IMR-90 (cell line): ENCODE measurements at regions not wholly inside any gene's neighbourhood (a gene's known extent, or its start where the extent isn't known, plus 50 kb on each side); places are given as distances from the start of the nearest gene placed in this dataset.

ENCODE experiments used
- ATAC-seq: fragments of 200-7000 bp; cut with Tn5 transposase; 2 replicates; pipeline ENCODE4 v1.9.1; 2020; ENCODE audit warnings: low read depth, mild to moderate bottlenecking, moderate library complexity
- BruUV-seq: library from RNA; stranded (reverse); fragments of 400-500 nt; replicated peaks from 2 replicates; lab custom pipeline; 2021; lab: Mats Ljungman, UMichigan
- CTCF ChIA-PET: fragments of 300-600 bp; formaldehyde crosslinking; extraction: SDS; loops from one replicate; lab custom pipeline; 2021; ENCODE audit warnings: antibody characterized with exemption; lab: Yijun Ruan, JAX
- POLR2A ChIA-PET: fragments of 300-600 bp; sonication (Branson Sonifier 250); formaldehyde crosslinking; loops from one replicate; lab custom pipeline; 2022; ENCODE audit warnings: antibody characterized with exemption; ENCODE audit not compliant: unreplicated experiment; lab: Charles Lee
- DNase-seq: peaks from one replicate; pipeline ENCODE4 v3.0.0; 2013
- H2AFZ ChIP-seq: replicated peaks from 2 replicates; pipeline ENCODE3; 2013; ENCODE audit warnings: low read length, mild to moderate bottlenecking; ENCODE audit not compliant: poor library complexity
- H2AK5ac ChIP-seq: 2 replicates; pipeline ENCODE4 v1.6.1; 2013; ENCODE audit warnings: low read depth, low read length, inconsistent platforms
- H2AK9ac ChIP-seq: replicated peaks from 2 replicates; pipeline ENCODE3; 2013; ENCODE audit warnings: mild to moderate bottlenecking, low read depth, low read length, moderate library complexity; ENCODE audit not compliant: poor library complexity
- H2BK120ac ChIP-seq: 2 replicates; pipeline ENCODE4 v1.6.1; 2013; ENCODE audit warnings: low read depth, low read length, inconsistent platforms
- H2BK15ac ChIP-seq: 3 replicates; pipeline ENCODE4 v1.6.1; 2013; ENCODE audit warnings: low read depth, low read length, inconsistent platforms
- H2BK20ac ChIP-seq: 2 replicates; pipeline ENCODE4 v1.6.1; 2013; ENCODE audit warnings: low read depth, mild to moderate bottlenecking, inconsistent platforms, low read length, moderate library complexity
- H2BK5ac ChIP-seq: 2 replicates; pipeline ENCODE4 v1.6.1; 2013; ENCODE audit warnings: mild to moderate bottlenecking, low read depth, low read length, inconsistent platforms; ENCODE audit not compliant: poor library complexity, severe bottlenecking
- H3K14ac ChIP-seq: replicated peaks from 2 replicates; pipeline ENCODE4 v1.6.1; 2013; ENCODE audit warnings: low read depth, low read length, inconsistent platforms
- H3K18ac ChIP-seq: 2 replicates; pipeline ENCODE4 v1.6.1; 2013; ENCODE audit warnings: low read depth, low read length, control low read depth
- H3K23ac ChIP-seq: 2 replicates; pipeline ENCODE4 v1.6.1; 2013; ENCODE audit warnings: low read depth, low read length, inconsistent platforms
- H3K27ac ChIP-seq: 2 replicates; pipeline ENCODE4 v1.5.1; 2013; ENCODE audit warnings: mild to moderate bottlenecking, control low read depth, low read length; ENCODE audit not compliant: insufficient read depth
- H3K27me3 ChIP-seq: 2 replicates; pipeline ENCODE4 v1.6.1; 2013; ENCODE audit warnings: low read length; ENCODE audit not compliant: control insufficient read depth, insufficient read depth
- H3K36me3 ChIP-seq: 2 replicates; pipeline ENCODE4 v1.6.1; 2013; ENCODE audit warnings: low read length, mixed read lengths; ENCODE audit not compliant: control insufficient read depth, insufficient read depth
- H3K4ac ChIP-seq: 2 replicates; pipeline ENCODE4 v1.6.1; 2013; ENCODE audit warnings: low read depth, low read length, inconsistent platforms
- H3K4me1 ChIP-seq: 2 replicates; pipeline ENCODE4 v1.6.1; 2013; ENCODE audit warnings: low read length, mixed read lengths; ENCODE audit not compliant: control insufficient read depth, insufficient read depth
- H3K4me2 ChIP-seq: 2 replicates; pipeline ENCODE4 v1.6.1; 2013; ENCODE audit warnings: low read depth, mild to moderate bottlenecking, control low read depth, low read length, moderate library complexity
- H3K4me3 ChIP-seq: 2 replicates; pipeline ENCODE4 v1.5.1; 2013; ENCODE audit warnings: low read depth, mild to moderate bottlenecking, control low read depth, low read length, moderate library complexity; ENCODE audit not compliant: insufficient read depth
- H3K56ac ChIP-seq: 2 replicates; pipeline ENCODE4 v1.6.1; 2013; ENCODE audit warnings: low read length, inconsistent platforms; ENCODE audit not compliant: insufficient read depth; ENCODE audit errors: extremely low read depth
- H3K79me1 ChIP-seq, 2 experiments: 2 replicates each; pipeline ENCODE4 v1.6.1; 2013; ENCODE audit warnings: low read length in 2 of 2, inconsistent platforms in 1 of 2, low read depth in 1 of 2
- H3K9ac ChIP-seq: 2 replicates; pipeline ENCODE4 v1.6.1; 2013; ENCODE audit warnings: low read depth, low read length, control low read depth
- H3K9me1 ChIP-seq: 2 replicates; pipeline ENCODE4 v1.6.1; 2013; ENCODE audit warnings: low read length, inconsistent platforms; ENCODE audit not compliant: insufficient read depth
- H3K9me3 ChIP-seq: 2 replicates; pipeline ENCODE4 v1.6.1; 2013; ENCODE audit warnings: low read length; ENCODE audit not compliant: control insufficient read depth, insufficient read depth
- H4K20me1 ChIP-seq: 2 replicates; pipeline ENCODE4 v1.6.1; 2013; ENCODE audit warnings: low read length, inconsistent platforms; ENCODE audit not compliant: insufficient read depth
- H4K5ac ChIP-seq: 2 replicates; pipeline ENCODE4 v1.6.1; 2013; ENCODE audit warnings: mild to moderate bottlenecking, low read depth, low read length, control low read depth
- H4K8ac ChIP-seq, 2 experiments: 2 replicates each; pipeline ENCODE4 v1.6.1; 2013; ENCODE audit warnings: low read depth in 2 of 2, low read length in 2 of 2, control low read depth in 1 of 2, inconsistent platforms in 1 of 2
- H4K91ac ChIP-seq: 2 replicates; pipeline ENCODE4 v1.6.1; 2013; ENCODE audit warnings: low read depth, low read length, inconsistent platforms; ENCODE audit not compliant: insufficient read depth
- CEBPB ChIP-seq: IDR thresholded peaks from 2 replicates; pipeline ENCODE4 v1.6.1; 2012; ENCODE audit warnings: low read depth, low read length, improper control_type of control experiment
- CHD1 ChIP-seq: IDR thresholded peaks from 2 replicates; pipeline ENCODE4 v1.6.1; 2012; ENCODE audit warnings: low read depth, low read length, improper control_type of control experiment
- FOS ChIP-seq: fragments of 150-350 bp; IDR thresholded peaks from 2 replicates; pipeline ENCODE4 v1.6.1; 2016; ENCODE audit warnings: low read depth, low read length
- MAZ ChIP-seq: IDR thresholded peaks from 2 replicates; pipeline ENCODE4 v1.6.1; 2012; ENCODE audit warnings: low read depth, mild to moderate bottlenecking, low read length, improper control_type of control experiment, moderate library complexity, borderline replicate concordance
- MXI1 ChIP-seq: IDR thresholded peaks from 2 replicates; pipeline ENCODE4 v1.6.1; 2012; ENCODE audit warnings: low read depth, mild to moderate bottlenecking, low read length, moderate library complexity, borderline replicate concordance
- NFE2L2 ChIP-seq: fragments of 150-350 bp; IDR thresholded peaks from 2 replicates; pipeline ENCODE4 v1.6.1; 2016; ENCODE audit warnings: low read depth, mild to moderate bottlenecking, low read length
- POLR2A ChIP-seq: IDR thresholded peaks from 2 replicates; pipeline ENCODE4 v1.6.1; 2012; ENCODE audit warnings: mild to moderate bottlenecking, low read depth, low read length
- RAD21 ChIP-seq: IDR thresholded peaks from 2 replicates; pipeline ENCODE4 v1.6.1; 2012; ENCODE audit warnings: low read length, improper control_type of control experiment
- RCOR1 ChIP-seq: IDR thresholded peaks from 2 replicates; pipeline ENCODE4 v1.6.1; 2012; ENCODE audit warnings: mild to moderate bottlenecking, low read length, improper control_type of control experiment; ENCODE audit not compliant: insufficient replicate concordance
- RFX5 ChIP-seq: IDR thresholded peaks from 2 replicates; pipeline ENCODE4 v1.8.0; 2012; ENCODE audit warnings: low read depth, mild to moderate bottlenecking, low read length, moderate library complexity
- SMC3 ChIP-seq: fragments of 150-350 bp; IDR thresholded peaks from 2 replicates; pipeline ENCODE4 v1.6.1; 2016; ENCODE audit warnings: low read depth, mild to moderate bottlenecking, antibody characterized with exemption, low read length, moderate library complexity
- WGBS, 2 experiments: methylation state at CpG; one replicate each; pipeline versions ENCODE4 v1.1.5 to v1.1.7; 2013; ENCODE audit warnings: missing lambda C conversion rate in 2 of 2; ENCODE audit not compliant: insufficient read length in 1 of 2; ENCODE audit errors: extremely low coverage in 2 of 2; 5-methylcytosine and 5-hydroxymethylcytosine counted together
- dilution Hi-C: fragments of 300-500 bp; cut with HindIII; formaldehyde crosslinking; loops from one replicate; pipeline ENCODE4 v1.14.3; 2018; ENCODE audit warnings: low sequenced_read_pairs; ENCODE audit not compliant: unreplicated experiment
- in situ Hi-C: fragments of 300-500 bp; cut with MboI; formaldehyde crosslinking; loops from 3 replicates; pipeline ENCODE4 v1.14.3; 2019; ENCODE audit warnings: low sequenced_read_pairs, inconsistent platforms, mixed read lengths
- intact Hi-C: fragments of 100-400 bp; cut with micrococcal nuclease; formaldehyde crosslinking; loops from 2 replicates; pipeline ENCODE4 v1.10.0; 2022
- TF ChIP-seq, protein P1 (sequence below): conservative IDR thresholded peaks from 2 replicates; pipeline ENCODE4 v1.5.1; 2012; ENCODE audit warnings: mild to moderate bottlenecking, low read depth, low read length, improper control_type of control experiment
- TF ChIP-seq, protein P2 (sequence below): fragments of 150-350 bp; IDR thresholded peaks from 2 replicates; pipeline ENCODE4 v1.6.1; 2016; ENCODE audit warnings: low read depth, mild to moderate bottlenecking, low read length, moderate library complexity, borderline replicate concordance
- TF ChIP-seq, protein P3 (sequence below): fragments of 150-350 bp; IDR thresholded peaks from 2 replicates; pipeline ENCODE4 v1.6.1; 2017; ENCODE audit warnings: mild to moderate bottlenecking, antibody characterized with exemption, low read length, low read depth

DNA sequence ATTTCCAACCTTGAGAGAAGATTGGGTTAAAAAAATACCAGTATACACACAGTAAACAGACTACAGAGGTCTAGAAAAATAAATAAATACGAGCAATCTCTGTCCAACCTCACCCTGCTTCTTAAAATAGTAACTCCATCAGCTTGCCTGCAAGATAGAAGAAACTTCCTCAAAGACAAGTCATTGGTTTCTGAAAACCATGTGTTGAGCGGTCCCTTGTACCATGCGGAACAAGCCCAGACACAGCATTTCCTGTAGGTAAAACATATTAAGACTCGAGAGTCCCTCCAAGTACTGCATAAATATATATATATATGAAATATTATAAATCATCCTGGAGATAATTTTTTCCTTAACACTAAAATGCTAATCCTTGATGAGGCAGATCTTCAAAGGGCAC lies 157.4 kb downstream of the MZT1 start:
- H3K36me3 ChIP-seq = no peaks in the 10 kb centered on the region
- no peaks in the 10 kb centered on the region for H3K9me3 ChIP-seq
- H3K79me1 ChIP-seq = no peaks in the 10 kb centered on the region
- dilution Hi-C loops (no loop called here), in situ Hi-C loops (loop anchor here (25.0 kb wide), 1 partner anchor 1258 kb away; no protein-coding TSS in a partner anchor), intact Hi-C loops (no loop called here)
- no peak overlapping the region for H4K5ac ChIP-seq
- H3K56ac ChIP-seq = no peak overlapping the region
- CTCF ChIA-PET = no interaction called here
- no peak overlapping the region for H3K27ac ChIP-seq
- H3K23ac ChIP-seq = no peak overlapping the region
- no peak overlapping the region for H4K8ac ChIP-seq
- no peak overlapping the region for H2AK9ac ChIP-seq
- POLR2A ChIA-PET = no interaction called here
- no peak overlapping the region for H3K4me3 ChIP-seq
- no CpG with 5 or more reads among the region's 4 CpGs for WGBS, 2 experiments
- H3K4me2 ChIP-seq = no peak overlapping the region
- DNase-seq (no peak), ATAC-seq (no peak)
- TF ChIP-seq RFX5 (no peak), MAZ (no peak), RCOR1 (no peak), POLR2A (no peak), CEBPB (no peak), RAD21 (no peak), MXI1 (no peak), NFE2L2 (no peak), FOS (no peak), SMC3 (no peak), CHD1 (no peak)
- TF ChIP-seq, protein P1, sequence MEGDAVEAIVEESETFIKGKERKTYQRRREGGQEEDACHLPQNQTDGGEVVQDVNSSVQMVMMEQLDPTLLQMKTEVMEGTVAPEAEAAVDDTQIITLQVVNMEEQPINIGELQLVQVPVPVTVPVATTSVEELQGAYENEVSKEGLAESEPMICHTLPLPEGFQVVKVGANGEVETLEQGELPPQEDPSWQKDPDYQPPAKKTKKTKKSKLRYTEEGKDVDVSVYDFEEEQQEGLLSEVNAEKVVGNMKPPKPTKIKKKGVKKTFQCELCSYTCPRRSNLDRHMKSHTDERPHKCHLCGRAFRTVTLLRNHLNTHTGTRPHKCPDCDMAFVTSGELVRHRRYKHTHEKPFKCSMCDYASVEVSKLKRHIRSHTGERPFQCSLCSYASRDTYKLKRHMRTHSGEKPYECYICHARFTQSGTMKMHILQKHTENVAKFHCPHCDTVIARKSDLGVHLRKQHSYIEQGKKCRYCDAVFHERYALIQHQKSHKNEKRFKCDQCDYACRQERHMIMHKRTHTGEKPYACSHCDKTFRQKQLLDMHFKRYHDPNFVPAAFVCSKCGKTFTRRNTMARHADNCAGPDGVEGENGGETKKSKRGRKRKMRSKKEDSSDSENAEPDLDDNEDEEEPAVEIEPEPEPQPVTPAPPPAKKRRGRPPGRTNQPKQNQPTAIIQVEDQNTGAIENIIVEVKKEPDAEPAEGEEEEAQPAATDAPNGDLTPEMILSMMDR = no peak
- TF ChIP-seq, protein P2, sequence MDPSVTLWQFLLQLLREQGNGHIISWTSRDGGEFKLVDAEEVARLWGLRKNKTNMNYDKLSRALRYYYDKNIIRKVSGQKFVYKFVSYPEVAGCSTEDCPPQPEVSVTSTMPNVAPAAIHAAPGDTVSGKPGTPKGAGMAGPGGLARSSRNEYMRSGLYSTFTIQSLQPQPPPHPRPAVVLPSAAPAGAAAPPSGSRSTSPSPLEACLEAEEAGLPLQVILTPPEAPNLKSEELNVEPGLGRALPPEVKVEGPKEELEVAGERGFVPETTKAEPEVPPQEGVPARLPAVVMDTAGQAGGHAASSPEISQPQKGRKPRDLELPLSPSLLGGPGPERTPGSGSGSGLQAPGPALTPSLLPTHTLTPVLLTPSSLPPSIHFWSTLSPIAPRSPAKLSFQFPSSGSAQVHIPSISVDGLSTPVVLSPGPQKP = no peak
- TF ChIP-seq, protein P3, sequence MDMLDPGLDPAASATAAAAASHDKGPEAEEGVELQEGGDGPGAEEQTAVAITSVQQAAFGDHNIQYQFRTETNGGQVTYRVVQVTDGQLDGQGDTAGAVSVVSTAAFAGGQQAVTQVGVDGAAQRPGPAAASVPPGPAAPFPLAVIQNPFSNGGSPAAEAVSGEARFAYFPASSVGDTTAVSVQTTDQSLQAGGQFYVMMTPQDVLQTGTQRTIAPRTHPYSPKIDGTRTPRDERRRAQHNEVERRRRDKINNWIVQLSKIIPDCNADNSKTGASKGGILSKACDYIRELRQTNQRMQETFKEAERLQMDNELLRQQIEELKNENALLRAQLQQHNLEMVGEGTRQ = no peak
- no peak overlapping the region for H3K18ac ChIP-seq
- H3K9me1 ChIP-seq = no peaks in the 10 kb centered on the region
- H2BK15ac ChIP-seq = no peak overlapping the region
- H2BK120ac ChIP-seq = no peak overlapping the region
- no peak overlapping the region for H3K9ac ChIP-seq
- no peak overlapping the region for H2AFZ ChIP-seq
- no peak overlapping the region for H2AK5ac ChIP-seq
- H3K14ac ChIP-seq = no peak overlapping the region
- no TSS peak for BruUV-seq
- no peak overlapping the region for H4K91ac ChIP-seq
- no peak overlapping the region for H3K4ac ChIP-seq
- no peak overlapping the region for H2BK20ac ChIP-seq
- H2BK5ac ChIP-seq = no peak overlapping the region
- no peaks in the 10 kb centered on the region for H4K20me1 ChIP-seq
- no peaks in the 10 kb centered on the region for H3K27me3 ChIP-seq
- no peaks in the 10 kb centered on the region for H3K4me1 ChIP-seq
